ENCODE measurements at regions not wholly inside any gene's neighbourhood (a gene's known extent, or its start where the extent isn't known, plus 50 kb on each side); places are given as distances from the start of the nearest gene placed in this dataset.

DNA sequence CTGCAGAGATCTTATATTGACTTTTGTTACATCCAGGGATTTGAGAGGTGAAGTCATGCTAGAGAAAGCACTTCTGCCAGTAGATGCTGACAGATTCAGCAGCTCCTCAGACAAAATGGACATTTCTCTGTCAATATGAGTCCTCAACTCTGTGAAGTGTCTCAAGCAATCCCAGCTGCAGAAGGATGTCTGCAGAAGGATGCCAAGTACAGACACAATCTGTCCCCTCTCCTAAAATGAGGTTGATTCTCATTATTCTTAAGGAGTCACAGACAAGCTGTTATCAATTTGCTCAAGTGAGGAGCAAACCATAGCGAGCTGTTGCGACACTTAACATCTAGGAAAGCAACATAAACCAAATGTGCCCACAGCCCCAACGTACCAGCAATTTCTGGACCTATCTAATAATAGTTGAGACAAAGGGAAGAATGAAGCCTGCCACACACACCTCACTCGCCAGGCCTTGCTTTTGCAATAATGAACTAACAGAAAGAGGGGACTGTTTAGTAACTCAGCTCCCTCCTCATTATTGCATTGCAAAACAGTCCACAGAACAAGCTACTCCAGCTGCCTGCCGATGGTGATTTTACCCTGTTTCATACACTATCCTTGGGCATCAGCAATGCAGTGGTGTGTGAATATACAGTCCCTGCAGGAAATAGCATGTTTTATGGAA is 364.2 kb upstream of the PDE4D start:
- ChIA-PET POLR2A (no interaction called here), RAD21 (ENCODE audit: unreplicated experiment) (no interaction called here), SMC1A (ENCODE audit: uncharacterized antibody, unreplicated experiment) (interaction anchor here (2.1 kb wide), 1 partner anchor 11 kb away, joined by 7 read pairs; no protein-coding TSS in a partner anchor), CTCF (no interaction called here)
- H3K9me3 ChIP-seq (replicated peaks; ENCODE audit: control insufficient read depth, insufficient read depth, low read length) = no peaks in the 10 kb centered on the region
- H3K4me1 ChIP-seq (ENCODE audit: control insufficient read depth, insufficient read depth, low read length) = no peaks in the 10 kb centered on the region
- H3K4me2 ChIP-seq (ENCODE audit: control insufficient read depth, insufficient read depth) = no peak overlapping the region
- no peak overlapping the region for H2AFZ ChIP-seq (ENCODE audit: control insufficient read depth, low read depth, low read length)
- 68% methylated on average over 5 of the region's 5 CpGs for WGBS (ENCODE audit: insufficient coverage, insufficient replicate concordance, low lambda C conversion rate, missing lambda C conversion rate)
- intact Hi-C loops (cut with micrococcal nuclease; ENCODE audit: unreplicated experiment) (no loop called here), in situ Hi-C loops (cut with MboI) (no loop called here)
- H3K9ac ChIP-seq (ENCODE audit: control insufficient read depth, insufficient read depth, low read length) = no peak overlapping the region
- no peaks in the 10 kb centered on the region for H3K36me3 ChIP-seq (ENCODE audit: control insufficient read depth in 2 of 2, insufficient read depth in 2 of 2, low read length in 1 of 2)
- H3K27ac ChIP-seq (ENCODE audit: control insufficient read depth, insufficient read depth) = no peak overlapping the region
- H3K79me2 ChIP-seq (ENCODE audit: control insufficient read depth, insufficient read depth, low read length) = no peaks in the 10 kb centered on the region
- DNase-seq (ENCODE audit: low read depth, low spot score) (no peak), FAIRE-seq (no peak), ATAC-seq (no peak)
- no peak overlapping the region for H3K4me3 ChIP-seq
- H4K20me1 ChIP-seq (ENCODE audit: control insufficient read depth, insufficient read depth) = no peaks in the 10 kb centered on the region
- no TSS peak for BruUV-seq (replicated peaks)
- H3K27me3 ChIP-seq (replicated peaks in 1 of 2; ENCODE audit: control insufficient read depth in 2 of 2, insufficient read depth in 2 of 2, low read length in 1 of 2) = no peaks in the 10 kb centered on the region
- TF ChIP-seq BCL3 (IDR thresholded peaks at IDR 0.05; ENCODE audit: borderline replicate concordance, insufficient read depth, low read depth, low read length, poor library complexity, severe bottlenecking) (no peak), CHD1 (IDR thresholded peaks at IDR 0.05; ENCODE audit: low read depth, low read length) (no peak), PAX8 (IDR thresholded peaks at IDR 0.05) (no peak), MLLT1 (IDR thresholded peaks at IDR 0.05) (no peak), BRCA1 (IDR thresholded peaks at IDR 0.05; ENCODE audit: low read depth, low read length) (no peak), FOXK2 (IDR thresholded peaks at IDR 0.05) (no peak), ZNF384 (IDR thresholded peaks at IDR 0.05; ENCODE audit: borderline replicate concordance, low read depth, low read length) (no peak), CEBPB (IDR thresholded peaks at IDR 0.05; ENCODE audit: borderline replicate concordance in 1 of 2, low read depth in 2 of 2, low read length in 2 of 2) (no peak), RFX5 (IDR thresholded peaks at IDR 0.05; ENCODE audit: low read depth, low read length) (no peak), NFYA (IDR thresholded peaks at IDR 0.05; ENCODE audit: borderline replicate concordance, low read depth, low read length) (no peak), ZBED1 (IDR thresholded peaks at IDR 0.05; ENCODE audit: borderline replicate concordance) (no peak), RELA (IDR thresholded peaks at IDR 0.05; ENCODE audit: borderline replicate concordance, partially characterized antibody) (no peak), NR2F1 (conservative IDR thresholded peaks at IDR 0.05) (no peak), SKIL (IDR thresholded peaks at IDR 0.05; ENCODE audit: low read depth, poor library complexity, severe bottlenecking) (no peak)
- TF ChIP-seq, protein P1, sequence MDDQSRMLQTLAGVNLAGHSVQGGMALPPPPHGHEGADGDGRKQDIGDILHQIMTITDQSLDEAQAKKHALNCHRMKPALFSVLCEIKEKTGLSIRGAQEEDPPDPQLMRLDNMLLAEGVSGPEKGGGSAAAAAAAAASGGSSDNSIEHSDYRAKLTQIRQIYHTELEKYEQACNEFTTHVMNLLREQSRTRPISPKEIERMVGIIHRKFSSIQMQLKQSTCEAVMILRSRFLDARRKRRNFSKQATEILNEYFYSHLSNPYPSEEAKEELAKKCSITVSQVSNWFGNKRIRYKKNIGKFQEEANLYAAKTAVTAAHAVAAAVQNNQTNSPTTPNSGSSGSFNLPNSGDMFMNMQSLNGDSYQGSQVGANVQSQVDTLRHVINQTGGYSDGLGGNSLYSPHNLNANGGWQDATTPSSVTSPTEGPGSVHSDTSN (IDR thresholded peaks at IDR 0.05; ENCODE audit: insufficient replicate concordance, low read depth, low read length) = no peak
